ENCODE measurements at regions not wholly inside any gene's neighbourhood (a gene's known extent, or its start where the extent isn't known, plus 50 kb on each side); places are given as distances from the start of the nearest gene placed in this dataset.

GRCh38 chr1:164504749-164505148 lies 54.2 kb upstream of the PBX1 start (continued):
- TF ChIP-seq ZNF707 (tag by site-specific recombination; IDR thresholded peaks at IDR 0.05) (no peak), ZBTB7A (tag by site-specific recombination; IDR thresholded peaks at IDR 0.05; ENCODE audit: low read depth) (no peak), ZNF747 (tag by site-specific recombination; IDR thresholded peaks at IDR 0.05) (no peak), ZFP3 (tag by site-specific recombination; IDR thresholded peaks at IDR 0.05; ENCODE audit: low read depth) (no peak), ZNF549 (tag by site-specific recombination; IDR thresholded peaks at IDR 0.05) (no peak)

All from HEK293 (cell line).